Stimulated activated CD8-positive, alpha-beta memory T cell treated with anti-CD3 and anti-CD28 coated beads, Interleukin-15, amount 100 ng/mL, for 4 hours (primary cell): ENCODE measurements at regions not wholly inside any gene's neighbourhood (a gene's known extent, or its start where the extent isn't known, plus 50 kb on each side); places are given as distances from the start of the nearest gene placed in this dataset.
"Not testable (repeated sequence)": the region's sequence is repeated elsewhere in the genome, so short reads cannot be mapped to it uniquely, and the experiment has no call there.

ENCODE experiments used
- DNase-seq, 2 donors: peaks; one replicate each; pipeline ENCODE4 v3.0.0-alpha.2; 2020; ENCODE audit warnings: low read depth in 2 of 2

DNA sequence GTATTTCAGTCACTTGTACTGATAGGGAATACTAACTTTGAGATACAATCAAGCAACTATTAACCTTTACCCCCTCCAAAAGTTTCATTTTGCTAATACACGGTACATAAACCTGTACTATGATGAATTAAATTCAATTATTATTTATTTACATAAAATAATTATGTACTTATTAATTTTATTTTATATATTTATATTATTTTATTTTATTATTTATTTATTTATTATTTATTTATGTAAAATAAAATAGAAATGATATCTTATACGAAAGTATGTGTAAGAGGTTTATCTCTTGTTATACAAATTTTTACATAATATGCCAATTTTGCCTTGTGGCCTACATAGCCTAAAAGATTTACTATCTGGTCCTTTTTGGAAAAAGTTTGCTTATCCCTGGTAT is 564.3 kb downstream of the SLITRK5 start:
- DNase-seq, result no peak

DNA sequence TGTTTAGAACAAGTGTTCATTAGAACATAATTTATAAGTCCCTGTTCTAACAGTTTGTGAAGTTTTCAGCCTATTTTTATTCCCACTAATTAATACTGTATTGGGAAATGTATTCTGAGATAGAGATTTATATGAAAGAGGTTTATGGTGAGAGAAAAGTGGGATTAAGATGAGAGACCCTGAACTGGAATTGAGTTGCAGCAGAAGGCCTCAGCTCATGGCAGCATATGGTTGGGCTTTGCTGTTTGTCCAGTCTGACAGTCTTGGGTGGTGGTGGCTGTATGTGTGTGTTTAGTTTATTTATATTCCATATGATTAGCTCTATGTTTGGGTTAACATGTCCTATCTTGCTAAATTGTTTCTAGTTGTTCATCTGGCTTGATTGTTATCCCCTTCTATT is 575.1 kb downstream of the SLITRK5 start:
- no peak for DNase-seq

DNA sequence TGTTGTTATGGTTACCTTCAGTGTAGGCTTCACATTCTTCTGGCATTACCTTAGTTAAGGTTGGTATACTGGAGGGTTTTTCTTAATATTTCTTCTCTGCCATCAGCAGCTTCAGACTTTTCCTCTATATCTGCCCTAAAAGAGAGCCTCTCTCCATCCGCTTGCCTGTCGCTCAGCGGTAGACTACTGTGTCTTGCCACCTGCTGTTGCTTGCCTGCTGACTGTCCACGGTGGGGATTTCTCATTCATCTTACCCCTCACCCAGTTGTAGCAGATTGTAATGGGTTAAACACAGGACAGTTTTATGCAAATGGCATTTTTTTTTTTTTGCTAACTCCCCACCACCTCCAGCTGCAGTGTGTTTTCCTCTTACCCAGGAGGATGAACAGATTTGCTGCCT is 577.2 kb downstream of the SLITRK5 start:
- DNase-seq, result no peak

DNA sequence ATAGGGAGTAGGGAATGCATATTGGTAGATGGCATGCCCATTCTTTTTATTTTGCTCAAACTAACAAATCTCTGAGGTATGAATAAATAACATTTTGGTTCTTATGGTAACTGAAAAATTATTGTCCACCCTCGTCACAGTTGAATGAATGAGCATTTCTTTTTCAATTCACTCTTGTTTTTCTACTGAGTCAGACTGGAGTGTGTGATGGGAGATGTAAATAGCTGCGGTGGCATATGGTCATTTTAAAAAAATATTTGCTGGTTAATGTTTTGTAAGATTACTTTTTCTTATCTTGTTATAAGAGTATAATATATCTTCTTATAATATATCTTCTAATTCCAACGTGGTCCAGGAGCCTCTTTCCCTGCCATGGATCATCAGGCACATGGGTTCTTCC is 586.5 kb downstream of the SLITRK5 start:
- DNase-seq, result no peak

DNA sequence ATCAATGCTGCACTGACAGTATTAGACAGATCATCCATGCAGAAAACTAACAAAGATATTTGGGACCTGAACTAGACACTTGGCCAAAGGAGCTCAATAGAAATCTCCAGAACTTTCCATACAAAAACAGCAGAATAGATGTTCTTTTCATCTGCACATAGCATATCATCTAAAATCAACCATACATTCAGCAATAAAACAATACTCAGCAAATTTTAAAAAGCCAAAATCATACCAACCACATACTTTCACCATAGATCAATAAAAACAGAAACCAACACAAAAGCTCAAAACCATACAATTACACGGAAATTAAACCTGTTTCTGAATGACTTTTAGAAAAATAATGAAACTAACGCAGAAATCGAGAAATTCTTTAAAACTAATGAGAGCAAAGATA is 592.6 kb downstream of the SLITRK5 start:
- DNase-seq, result no peak

DNA sequence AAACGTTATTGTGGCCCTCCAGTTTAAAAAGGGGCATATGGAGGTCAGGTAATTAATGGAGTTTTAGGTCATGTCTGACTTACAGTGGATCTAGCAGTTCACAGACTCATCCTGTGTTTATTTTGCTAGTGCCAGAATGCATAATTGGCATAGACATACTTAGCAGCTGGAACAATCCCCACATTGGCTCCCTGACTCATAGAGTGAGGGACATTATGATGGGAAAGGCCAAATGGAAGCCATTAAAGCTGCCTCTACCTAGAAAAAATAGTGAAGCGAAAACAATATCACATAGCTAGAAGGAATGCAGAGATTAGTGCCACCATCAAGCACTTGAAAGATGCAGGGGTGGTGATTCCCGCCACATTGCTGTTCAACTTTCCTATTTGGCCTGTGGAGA is 610.7 kb downstream of the SLITRK5 start:
- DNase-seq, result no peak

DNA sequence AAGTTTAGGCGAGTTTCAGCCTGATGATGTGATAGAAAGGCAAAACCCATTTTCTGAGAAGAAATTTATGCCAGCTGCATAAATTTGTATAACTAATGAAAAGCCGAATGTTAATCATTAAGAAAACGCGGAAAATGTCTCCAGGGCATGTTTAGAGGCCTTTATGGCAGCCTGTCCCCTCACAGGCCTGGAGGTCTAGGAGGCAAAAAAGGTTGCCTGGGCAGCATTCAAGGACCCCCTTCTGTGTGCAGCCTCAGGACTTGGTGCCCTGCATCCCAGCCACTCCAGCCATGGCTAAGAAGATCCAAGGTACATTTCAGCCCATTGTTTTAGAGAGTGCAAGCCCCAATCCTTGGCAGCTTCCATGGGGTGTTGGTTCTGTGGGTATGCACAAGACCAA is 614.2 kb downstream of the SLITRK5 start:
- no peak for DNase-seq

DNA sequence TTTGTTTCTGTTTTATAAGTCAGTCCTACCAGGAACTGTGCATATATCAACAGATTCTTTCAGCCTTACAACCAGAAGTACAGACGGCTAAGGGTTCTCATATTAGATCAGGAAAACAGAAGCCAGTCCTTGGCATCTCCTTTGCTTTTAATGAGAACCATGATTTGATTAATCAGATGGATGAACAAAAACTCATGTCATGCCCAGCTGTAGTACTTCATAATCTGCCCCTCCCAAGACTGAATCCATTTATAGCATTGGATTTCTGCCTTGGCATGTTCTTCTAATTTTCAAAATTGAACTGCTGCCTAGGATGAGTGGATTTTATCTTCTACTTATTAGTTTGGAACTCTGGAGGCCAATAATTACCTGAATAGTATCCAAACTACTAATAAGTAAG is 617.2 kb downstream of the SLITRK5 start:
- DNase-seq, result no peak

DNA sequence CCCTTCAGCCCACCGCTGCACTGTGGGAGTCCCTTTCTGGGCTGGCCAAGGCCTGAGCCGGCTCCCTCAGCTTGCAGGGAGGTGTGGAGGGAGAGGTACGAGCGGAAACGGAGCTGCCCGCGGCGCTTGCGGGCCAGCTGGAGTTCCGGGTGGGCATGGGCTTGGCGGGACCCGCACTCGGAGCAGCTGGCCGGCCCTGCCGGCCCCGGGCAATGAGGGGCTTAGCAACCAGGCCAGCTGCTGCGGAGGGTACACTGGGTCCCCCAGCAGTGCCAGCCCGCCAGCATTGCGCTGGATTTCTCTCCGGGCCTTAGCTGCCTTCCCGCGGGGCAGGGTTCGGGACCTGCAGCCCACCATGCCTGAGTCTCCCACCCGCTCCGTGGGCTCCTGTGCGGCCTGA is 620.6 kb downstream of the SLITRK5 start:
- not testable (repeated sequence) for DNase-seq

DNA sequence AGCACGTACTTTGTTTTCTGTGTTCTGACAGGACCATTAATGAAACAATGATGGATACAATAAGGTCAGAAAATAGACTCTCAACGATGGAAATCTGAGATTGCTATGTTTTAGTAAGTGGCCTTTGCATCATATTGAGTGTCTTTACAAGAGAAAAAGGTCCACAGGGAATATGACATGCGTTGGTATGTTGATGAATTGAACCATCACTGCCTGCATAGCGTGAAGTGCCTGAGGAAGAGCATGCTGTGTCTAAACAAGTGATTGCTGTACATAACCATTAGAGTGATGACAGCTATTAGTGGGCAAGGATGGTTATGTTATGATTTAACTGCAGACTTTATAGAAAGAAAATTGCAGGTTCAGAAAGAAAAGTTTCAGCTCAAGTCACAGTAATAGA is 623.2 kb downstream of the SLITRK5 start:
- DNase-seq, result no peak

DNA sequence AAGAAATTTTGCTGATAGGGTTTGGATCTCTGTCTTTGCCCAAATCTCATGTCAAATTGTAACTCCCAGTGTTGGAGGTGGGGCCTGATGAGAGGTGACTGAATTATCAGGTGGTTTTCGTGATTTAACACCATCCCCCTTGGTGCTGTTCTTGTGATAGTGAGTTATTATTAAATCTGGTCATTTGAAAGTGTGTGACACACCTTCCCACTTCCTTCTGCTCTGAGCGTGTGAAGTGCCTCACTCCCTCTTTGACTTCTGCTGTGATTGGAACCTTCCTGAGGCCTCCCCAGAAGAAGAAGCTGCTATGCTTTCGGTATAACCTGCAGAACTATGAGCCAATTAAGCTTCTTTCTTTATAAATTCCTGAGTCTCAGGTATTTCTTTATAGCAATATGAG is 632.0 kb downstream of the SLITRK5 start:
- DNase-seq, result no peak

DNA sequence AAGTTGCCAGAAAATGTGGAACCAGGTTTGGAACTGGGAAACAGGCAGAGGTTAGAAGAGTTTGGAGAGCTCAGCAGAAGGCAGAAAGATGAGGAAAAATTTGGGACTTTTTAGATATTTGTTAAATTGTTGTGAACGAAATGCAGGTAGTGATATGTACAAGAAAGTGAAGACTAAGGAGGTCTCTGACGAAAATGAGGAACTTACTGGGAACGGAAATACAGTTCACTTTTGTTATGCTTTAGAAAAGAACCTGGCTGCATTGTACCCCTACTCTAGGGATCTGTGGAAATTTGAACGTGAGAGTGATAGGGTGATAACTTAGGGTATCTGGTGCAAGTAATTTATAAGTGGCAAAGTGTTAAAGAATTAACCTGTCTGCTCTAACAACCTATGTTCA is 632.4 kb downstream of the SLITRK5 start:
- no peak for DNase-seq

DNA sequence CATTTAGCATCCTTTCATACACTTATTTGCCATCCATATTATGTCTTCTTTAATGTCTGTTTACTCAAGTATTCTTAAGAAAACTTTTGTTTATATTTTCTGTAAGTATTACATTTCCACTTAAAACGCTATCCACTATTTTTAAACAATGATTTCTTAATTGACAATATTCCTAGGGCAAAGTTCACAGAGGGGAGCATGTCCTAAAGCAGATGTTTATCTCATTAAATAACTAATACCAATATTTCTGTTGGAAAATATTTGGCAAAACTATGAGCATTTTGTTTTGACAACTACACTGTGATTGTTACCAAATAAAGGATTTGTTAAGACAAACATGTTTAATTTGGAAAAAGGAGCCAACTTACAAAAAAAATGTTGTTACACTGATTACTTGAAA is 643.3 kb downstream of the SLITRK5 start:
- no peak for DNase-seq

DNA sequence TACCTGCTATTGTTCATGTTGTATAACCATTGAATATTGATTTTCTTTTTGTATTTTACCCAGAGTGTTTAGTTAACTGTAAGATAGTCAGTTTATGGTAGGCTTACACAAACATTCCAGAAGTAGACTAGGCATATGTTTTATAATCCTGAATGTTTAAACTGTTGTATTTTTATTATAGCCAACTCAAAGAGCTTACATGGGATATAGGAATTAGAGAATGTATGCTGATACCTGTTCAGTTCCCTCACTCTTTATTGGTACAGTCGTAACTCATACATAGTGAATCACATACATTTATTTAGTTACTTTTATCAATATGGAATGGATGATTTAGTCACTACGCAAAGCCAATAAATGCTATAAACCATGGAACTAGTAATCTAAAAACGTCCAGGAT is 657.9 kb downstream of the SLITRK5 start:
- no peak for DNase-seq

DNA sequence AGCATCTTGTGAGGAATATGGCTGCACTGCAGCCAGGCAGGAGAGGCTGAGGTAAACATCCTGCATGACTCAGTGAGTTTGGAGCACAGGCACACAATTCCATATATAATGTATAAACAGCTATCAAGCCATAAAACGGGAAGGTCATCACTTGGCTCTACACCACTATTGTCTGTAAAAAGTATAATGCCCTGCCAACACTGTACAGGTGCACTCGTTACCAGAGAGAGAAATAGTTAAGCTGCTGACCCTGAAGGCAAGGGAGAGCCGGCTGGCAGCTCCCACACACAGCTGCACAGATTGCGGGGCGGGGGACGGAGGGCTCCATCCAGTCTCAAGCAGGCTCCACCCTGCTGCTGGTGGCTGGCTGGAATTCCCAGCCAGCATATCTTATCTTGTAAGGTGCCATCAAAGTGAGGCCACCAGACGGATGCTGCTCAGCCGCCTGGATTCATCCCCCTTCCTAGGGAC is 668.1 kb downstream of the SLITRK5 start:
- DNase-seq, result no peak

DNA sequence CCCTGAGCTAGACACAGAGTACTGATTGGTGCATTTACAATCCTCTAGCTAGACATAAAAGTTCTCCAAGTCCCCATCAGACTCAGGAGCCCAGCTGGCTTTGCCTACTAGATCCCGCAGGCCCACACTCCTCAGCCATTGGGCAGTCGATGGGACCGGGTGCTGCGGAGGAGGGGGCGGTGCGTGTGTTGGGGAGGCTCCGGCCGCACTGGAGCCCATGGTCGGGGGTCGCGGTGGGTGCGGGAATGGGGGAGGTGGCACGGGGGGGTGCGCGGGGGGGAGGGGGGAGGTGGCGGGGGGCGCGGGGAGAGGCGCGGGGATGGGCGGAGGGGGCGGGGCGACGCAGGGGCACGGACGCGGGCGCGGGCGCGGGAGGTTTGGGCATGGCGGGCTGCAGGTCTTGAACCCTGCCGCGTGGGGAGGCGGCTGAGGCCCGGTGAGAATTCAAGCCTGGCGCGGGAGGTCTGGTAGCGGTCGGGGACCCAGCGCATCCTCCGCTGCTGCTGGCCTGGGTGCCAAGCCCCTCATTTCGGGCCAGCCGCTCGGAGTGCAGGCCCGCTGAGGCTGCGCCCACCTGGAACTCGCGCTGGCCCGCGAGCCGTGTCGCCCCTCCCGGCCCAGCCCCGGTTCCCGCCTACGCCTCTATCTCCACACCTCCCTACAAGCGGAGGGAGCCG is 674.1 kb downstream of the SLITRK5 start:
- DNase-seq, result no peak

DNA sequence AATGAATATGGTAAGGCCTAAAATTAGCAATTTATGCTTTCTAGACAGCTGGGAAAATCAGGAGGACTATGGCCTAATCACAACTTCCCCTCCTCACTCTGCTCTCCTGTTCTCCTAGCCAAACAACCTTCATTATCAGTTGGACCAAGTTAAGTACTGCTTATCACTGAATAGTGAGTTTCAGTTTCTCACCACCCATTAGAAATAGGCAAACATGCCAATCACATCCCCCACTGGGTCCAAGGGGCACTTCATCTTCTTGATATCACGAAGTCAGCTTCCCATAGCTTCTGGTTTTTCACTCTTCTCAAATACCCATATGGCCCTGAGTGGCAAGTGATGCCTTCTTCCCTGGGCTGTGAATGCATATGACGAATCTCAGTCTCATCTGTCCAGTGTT is 689.6 kb downstream of the SLITRK5 start:
- no peak for DNase-seq

DNA sequence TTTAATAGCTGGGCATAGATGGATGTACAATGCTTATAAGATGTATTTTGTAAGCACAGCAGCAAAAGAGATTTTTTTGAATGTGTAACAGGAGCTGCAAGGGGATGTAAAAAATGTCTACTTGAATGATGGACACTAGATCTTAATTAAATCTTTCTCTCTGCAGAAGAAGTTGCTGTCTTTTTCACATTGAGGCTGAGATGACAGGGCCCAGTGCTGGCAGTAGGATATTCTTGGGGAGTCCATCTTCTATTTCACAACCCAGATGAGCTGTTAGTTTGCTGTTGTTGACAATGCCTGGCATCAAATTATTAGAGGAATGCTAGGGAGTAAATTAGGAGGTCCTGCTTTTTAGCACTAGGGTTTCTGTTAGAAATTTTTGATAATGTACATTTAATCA is 698.7 kb downstream of the SLITRK5 start:
- no peak for DNase-seq

DNA sequence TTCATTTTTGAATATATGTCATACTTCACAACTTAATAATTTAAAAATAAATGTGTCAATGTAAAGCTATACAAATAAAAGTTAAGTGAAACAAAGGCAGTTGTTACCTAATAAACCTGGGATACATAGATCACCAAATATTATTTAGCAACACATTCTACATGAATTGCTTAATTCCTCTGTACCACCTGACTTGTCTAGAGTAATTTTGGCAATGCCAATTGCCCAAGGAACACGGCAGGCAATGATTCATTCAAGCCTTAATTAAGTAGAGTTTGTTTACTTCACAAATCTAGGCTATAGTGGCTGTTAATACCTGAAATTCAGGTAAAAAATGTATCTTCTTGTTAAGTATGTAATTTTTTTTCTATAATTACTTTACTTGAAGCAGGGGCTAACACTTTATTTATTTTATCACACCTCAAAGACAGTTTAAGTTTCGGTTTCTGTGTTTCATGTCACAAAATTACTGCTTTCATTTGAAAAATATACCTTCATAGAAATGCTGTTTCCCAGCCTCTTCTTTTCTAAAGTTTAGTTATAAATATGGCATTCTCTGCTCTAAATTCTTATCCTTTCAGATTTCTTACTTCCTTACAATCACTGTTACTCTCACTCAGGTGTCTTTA is 705.7 kb downstream of the SLITRK5 start:
- DNase-seq, result no peak

DNA sequence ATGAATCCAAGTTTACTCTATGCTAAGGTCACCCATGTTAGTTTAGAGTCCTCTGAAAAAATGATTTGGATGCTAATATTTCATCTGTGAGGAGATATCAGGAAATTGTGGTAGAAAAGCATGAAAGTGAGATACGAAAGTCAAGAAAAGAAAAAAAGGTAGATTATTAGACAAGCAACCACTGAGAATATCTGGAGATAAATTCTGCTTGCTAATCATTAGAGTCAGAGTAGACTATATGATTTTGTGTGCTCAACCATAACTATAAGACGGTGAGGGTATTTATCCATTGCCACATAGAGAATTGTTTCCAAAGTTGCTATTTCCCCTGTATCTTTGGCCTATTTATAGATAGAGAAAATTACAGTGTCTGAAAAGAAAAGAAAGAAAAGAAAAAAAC is 706.7 kb downstream of the SLITRK5 start:
- DNase-seq, result no peak

DNA sequence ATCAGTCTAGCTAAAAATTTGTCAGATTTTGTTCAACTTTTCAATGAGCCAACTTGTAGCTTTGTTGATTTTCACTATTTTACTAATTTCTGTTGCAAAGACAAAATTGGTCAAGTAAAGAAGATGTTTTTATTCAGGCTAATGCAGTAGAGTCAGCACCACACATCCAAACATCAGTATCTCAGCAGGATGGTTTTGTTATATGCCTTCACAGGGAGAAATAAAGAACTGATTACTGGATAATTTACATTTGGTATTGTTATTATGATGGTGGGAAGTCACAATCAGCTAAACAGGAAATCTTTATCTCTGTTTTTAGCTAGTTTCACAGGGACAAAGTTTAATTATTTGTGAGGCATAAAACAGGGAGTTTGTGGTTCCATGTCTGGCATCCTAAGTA is 713.4 kb downstream of the SLITRK5 start:
- no peak for DNase-seq

DNA sequence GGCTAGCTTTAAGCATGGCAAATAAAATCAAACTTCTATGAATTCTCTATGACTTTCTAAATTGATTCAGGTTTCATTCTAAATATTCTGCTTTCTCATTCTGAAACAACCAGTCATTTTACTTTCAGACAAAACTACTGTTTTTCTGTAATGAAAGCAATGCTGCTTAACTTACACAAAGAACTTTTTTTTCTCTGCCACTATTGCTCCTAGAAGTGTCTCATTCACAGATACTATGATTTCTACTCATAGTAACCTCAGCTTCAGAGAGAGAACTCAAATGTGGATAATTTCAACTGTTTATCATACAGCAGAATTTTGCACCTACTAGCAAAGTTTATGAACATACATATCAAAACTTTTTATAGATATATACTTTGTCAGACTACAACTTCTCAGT is 724.6 kb downstream of the SLITRK5 start:
- no peak for DNase-seq

DNA sequence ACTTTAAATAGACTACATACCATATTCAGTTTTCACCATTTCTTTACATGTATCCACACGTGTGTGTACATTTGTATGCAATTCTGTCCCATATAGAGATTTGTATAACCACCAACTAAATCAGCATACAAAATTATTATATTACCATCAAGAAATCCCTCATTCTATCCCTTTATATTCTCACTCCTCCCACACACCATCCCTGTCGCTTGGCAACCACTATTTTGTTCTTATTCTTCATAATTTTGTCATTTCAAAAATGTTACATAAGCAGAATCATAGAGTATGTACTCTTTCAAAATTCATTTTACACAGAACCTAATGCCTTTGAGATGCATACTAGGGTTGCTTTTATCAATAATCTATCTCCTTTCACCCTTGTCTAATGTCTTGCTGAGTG is 740.5 kb downstream of the SLITRK5 start:
- DNase-seq, result no peak

DNA sequence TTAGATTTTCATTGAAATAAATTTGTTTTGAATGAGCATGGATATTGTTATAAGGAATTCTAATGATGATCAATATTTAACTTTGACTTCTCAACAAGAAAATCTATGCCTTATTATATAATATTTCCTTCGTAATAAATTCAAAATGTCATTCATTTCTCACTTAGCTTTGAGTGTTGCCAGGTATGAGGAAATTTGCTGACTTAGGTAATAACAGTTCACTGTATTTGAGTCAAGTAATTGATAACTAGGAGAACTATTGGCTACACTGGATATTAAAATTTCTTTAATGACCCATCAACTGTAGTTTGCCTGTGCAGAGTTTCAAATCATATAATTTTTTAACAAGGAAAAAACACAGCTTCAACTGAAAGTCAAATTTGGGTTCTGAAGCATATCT is 746.6 kb downstream of the SLITRK5 start:
- no peak for DNase-seq
